ENCODE measurements at regions not wholly inside any gene's neighbourhood (a gene's known extent, or its start where the extent isn't known, plus 50 kb on each side); places are given as distances from the start of the nearest gene placed in this dataset.

DNA sequence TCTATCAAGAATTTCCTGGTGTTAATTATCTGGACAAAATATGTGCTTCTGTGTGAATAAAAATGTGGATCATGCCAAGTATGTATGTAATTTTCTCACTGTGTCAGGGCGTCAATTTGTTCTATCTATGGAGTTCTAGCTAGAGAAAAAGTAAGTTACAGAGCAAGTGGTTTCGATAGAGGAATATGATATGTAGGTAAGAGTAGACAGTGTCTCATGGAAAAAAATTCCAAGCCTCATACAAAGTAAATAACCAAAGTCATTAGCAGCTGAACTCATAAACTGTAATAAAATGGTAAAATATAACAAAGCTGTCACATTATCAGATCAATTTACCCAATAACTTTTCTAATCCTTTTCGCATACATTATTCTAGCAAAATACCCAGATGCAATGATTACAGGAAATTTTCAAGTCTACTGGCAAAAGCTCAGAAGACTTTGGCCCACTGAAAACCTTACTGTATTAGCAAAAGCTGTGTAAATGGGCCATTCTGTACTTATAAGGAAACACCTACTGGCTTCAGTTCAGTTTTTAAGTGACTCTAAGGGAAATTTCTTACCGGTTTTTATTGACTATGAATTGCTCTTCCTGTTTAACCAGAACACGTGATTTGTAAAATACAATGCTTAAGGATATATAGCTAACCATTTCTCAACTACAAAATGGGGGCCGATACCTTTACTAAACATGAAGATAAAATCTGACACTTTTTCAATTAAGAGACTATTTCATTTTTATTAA, 121.0 kb upstream of the ARSJ start:
- TF ChIP-seq EZH2phosphoT487 (IDR thresholded peaks at IDR 0.05; ENCODE audit: low read depth, severe bottlenecking, unreplicated experiment) (no peak), EZH2 (IDR thresholded peaks at IDR 0.05; ENCODE audit: borderline replicate concordance) (no peak)
- TF ChIP-seq, protein P1, sequence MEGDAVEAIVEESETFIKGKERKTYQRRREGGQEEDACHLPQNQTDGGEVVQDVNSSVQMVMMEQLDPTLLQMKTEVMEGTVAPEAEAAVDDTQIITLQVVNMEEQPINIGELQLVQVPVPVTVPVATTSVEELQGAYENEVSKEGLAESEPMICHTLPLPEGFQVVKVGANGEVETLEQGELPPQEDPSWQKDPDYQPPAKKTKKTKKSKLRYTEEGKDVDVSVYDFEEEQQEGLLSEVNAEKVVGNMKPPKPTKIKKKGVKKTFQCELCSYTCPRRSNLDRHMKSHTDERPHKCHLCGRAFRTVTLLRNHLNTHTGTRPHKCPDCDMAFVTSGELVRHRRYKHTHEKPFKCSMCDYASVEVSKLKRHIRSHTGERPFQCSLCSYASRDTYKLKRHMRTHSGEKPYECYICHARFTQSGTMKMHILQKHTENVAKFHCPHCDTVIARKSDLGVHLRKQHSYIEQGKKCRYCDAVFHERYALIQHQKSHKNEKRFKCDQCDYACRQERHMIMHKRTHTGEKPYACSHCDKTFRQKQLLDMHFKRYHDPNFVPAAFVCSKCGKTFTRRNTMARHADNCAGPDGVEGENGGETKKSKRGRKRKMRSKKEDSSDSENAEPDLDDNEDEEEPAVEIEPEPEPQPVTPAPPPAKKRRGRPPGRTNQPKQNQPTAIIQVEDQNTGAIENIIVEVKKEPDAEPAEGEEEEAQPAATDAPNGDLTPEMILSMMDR (IDR thresholded peaks at IDR 0.05; ENCODE audit: poor library complexity), result no peak

All from hepatocyte (in vitro differentiated cells).